ENCODE measurements at regions not wholly inside any gene's neighbourhood (a gene's known extent, or its start where the extent isn't known, plus 50 kb on each side); places are given as distances from the start of the nearest gene placed in this dataset.

GRCh38 chr11:105296386-105296785 is 156.8 kb upstream of the CARD18 start:
- intact Hi-C loops (cut with DNase I), result no loop called here
- no peaks in the 10 kb centered on the region for H3K36me3 ChIP-seq
- H3K27ac ChIP-seq, result no peak overlapping the region
- TF ChIP-seq CTCF (IDR thresholded peaks at IDR 0.05), result no peak
- H3K27me3 ChIP-seq, result no peaks in the 10 kb centered on the region
- no peak for ATAC-seq
- no peak overlapping the region for H3K4me3 ChIP-seq
- no peaks in the 10 kb centered on the region for H3K4me1 ChIP-seq
- peaks cover 0 to 17% (median 0%) of the 10 kb centered on the region in 11 donors for H3K9me3 ChIP-seq
- no peak for DNase-seq
- WGBS, 2 donors, result 93 to 95% methylated on average over 8 of the region's 8 CpGs

GRCh38 chr11:105282658-105283057 is 143.1 kb upstream of the CARD18 start:
- H3K9me3 ChIP-seq, result no peaks in the 10 kb centered on the region
- intact Hi-C loops (cut with DNase I), result no loop called here
- WGBS, 2 donors, result 62 to 66% methylated on average over 2 of the region's 2 CpGs

GRCh38 chr11:105274631-105275030 is 135.1 kb upstream of the CARD18 start:
- no peaks in the 10 kb centered on the region for H3K4me1 ChIP-seq
- H3K36me3 ChIP-seq, result no peaks in the 10 kb centered on the region
- DNase-seq, result no peak
- no peak overlapping the region for H3K27ac ChIP-seq
- H3K9me3 ChIP-seq, result peaks cover 0 to 13% (median 0%) of the 10 kb centered on the region in 11 donors
- intact Hi-C loops (cut with DNase I), result no loop called here
- no peak for ATAC-seq
- H3K27me3 ChIP-seq, result no peaks in the 10 kb centered on the region
- no peak overlapping the region for H3K4me3 ChIP-seq
- no peak for TF ChIP-seq CTCF (IDR thresholded peaks at IDR 0.05)

More at GRCh38 chr11:105282658-105283057, 143.1 kb upstream of the CARD18 start:
- no peaks in the 10 kb centered on the region for H3K27me3 ChIP-seq
- H3K27ac ChIP-seq, result no peak overlapping the region
- H3K36me3 ChIP-seq, result no peaks in the 10 kb centered on the region
- no peak overlapping the region for H3K4me3 ChIP-seq
- ATAC-seq (no peak), DNase-seq (no peak)
- no peaks in the 10 kb centered on the region for H3K4me1 ChIP-seq
- no peak for TF ChIP-seq CTCF (IDR thresholded peaks at IDR 0.05)

GRCh38 chr11:105273660-105274280 is 134.2 kb upstream of the CARD18 start:
- no peaks in the 10 kb centered on the region for H3K27me3 ChIP-seq
- H3K4me1 ChIP-seq, result no peaks in the 10 kb centered on the region
- DNase-seq (no peak), ATAC-seq (no peak)
- H3K36me3 ChIP-seq, result no peaks in the 10 kb centered on the region
- no peak overlapping the region for H3K27ac ChIP-seq
- 40 to 50% methylated on average over 1 of the region's 1 CpG for WGBS, 2 donors
- intact Hi-C loops (cut with DNase I), result no loop called here
- H3K4me3 ChIP-seq, result no peak overlapping the region
- TF ChIP-seq CTCF (IDR thresholded peaks at IDR 0.05), result no peak
- H3K9me3 ChIP-seq, result peaks cover 0 to 13% (median 0%) of the 10 kb centered on the region in 11 donors

Measured in heart right ventricle (tissue), 16 donors.